ELR (cell line): ENCODE measurements at regions not wholly inside any gene's neighbourhood (a gene's known extent, or its start where the extent isn't known, plus 50 kb on each side); places are given as distances from the start of the nearest gene placed in this dataset.
"Not testable (repeated sequence)": the region's sequence is repeated elsewhere in the genome, so short reads cannot be mapped to it uniquely, and the experiment has no call there.

Experiments used
- DNase-seq: peaks from one replicate; pipeline ENCODE4 v3.0.0-alpha.2; 2015; ENCODE audit warnings: low read depth

DNA sequence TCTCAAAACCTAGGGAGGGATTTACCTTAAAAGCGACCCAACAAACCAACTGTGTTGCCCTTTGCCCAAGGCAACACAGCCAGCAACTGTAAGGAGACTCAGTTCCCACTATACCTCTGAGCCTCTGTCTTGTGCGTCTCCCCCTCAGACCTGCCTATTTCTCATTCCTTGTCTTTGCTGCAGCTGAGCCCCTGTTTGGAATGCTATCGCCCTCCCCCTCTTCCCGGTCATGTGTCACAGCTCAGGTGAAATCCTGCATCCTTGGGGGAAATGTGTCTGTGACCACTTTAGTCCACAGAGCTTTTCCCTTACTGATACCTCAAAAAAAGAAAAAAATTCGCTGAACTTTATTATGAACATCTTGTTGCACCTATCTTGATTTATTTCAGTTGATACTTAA is 52.0 kb upstream of the LRIG1 start:
- DNase-seq: no peak

DNA sequence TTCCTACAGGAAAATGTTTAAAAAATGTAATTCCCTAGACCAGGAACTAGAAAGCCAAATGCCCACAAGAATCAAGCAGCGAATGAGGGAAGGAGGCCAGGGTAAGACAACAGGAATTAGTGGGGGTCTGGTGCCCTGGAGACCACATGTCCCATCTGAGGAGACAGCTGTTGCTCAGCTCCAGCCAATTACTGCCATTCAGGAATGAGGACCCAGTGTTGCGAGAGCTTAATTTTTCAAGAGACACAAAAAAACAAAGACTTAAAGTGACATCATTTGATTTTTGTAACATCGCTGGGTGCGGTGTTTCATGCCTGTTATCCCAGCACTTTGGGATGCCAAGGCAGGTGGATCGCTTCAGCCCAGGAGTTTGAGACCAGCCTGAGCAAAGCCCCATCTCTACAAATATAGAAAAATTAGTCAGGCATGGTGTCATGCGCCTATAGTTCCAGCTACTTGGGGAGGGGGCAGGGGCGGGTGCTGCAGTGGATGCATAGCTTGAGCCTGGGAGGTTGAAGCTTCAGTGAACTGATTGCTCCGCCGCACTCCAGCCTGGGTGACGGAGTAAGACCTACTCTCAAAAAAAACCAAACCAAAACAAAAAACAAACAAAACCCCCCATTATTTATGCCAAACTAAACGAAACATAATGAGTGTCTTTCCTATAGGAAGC is 52.8 kb upstream of the LRIG1 start:
- no peak for DNase-seq

DNA sequence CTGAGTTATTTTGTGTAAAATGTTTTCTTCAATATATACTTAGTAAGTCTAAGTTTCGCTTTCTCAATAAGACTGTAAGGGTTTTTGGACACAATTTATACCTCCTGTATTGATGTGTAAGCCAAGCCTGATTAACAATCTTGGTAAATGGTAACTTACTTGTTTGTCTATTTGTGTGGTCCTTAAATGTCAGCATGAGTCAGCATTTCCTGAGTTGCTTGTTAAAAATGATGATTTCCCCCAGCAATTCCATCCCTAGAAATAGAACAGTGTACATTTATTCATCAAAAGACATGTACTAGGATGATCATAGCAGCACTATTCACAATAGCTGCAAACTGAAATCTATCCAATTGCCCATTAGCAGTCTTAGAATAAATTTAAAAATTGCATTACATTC is 53.4 kb upstream of the LRIG1 start:
- DNase-seq: peak; percentile 38

DNA sequence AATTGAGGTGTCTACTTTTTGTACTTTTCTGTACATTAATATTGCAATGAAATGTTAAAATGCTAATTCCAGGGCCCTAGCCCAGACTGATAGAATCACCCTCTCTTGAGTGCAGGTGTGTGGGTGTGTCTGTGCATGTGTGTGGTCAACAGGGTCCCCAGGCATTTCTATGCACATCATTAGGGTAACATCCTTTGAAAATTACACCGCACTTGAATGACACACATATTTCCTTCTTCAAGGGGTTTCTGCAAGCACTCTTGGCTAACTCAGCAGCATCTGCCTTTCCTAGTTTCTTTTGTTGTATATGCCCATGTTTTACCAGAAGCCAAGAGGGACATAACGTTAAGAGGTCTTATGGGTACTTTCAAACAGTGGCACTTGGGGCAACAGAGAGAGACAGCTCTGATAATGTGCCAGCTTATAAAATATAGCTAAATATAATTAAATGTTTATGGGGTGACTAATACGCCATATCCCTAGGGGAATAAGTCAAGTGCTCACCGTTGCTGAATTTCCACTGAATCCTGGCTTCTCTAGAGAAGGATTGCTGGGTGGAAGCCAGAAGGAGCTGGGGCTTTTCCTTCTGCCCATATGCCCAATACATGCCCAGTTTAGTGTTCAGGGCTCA is 54.5 kb upstream of the LRIG1 start:
- peak; percentile 28 for DNase-seq

DNA sequence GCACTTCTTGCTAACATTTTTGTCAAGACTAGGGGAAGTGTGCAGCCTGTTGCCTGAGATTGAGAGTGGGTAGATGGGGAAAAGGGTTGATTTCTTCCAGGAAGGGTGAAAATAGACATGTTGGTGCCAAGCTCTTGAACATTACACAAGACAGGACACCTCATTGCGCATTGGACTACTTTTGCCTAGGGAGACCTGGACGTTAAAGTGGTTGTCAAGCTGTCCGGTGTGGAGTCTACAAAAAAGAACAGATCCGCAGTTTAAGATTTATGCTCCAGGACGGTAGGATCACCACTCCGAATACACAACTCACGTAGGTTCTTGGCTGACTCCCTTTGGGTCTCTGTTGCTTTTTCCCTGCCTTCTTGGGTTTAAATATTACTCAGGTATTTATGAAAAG is 56.3 kb upstream of the LRIG1 start:
- DNase-seq: no peak

DNA sequence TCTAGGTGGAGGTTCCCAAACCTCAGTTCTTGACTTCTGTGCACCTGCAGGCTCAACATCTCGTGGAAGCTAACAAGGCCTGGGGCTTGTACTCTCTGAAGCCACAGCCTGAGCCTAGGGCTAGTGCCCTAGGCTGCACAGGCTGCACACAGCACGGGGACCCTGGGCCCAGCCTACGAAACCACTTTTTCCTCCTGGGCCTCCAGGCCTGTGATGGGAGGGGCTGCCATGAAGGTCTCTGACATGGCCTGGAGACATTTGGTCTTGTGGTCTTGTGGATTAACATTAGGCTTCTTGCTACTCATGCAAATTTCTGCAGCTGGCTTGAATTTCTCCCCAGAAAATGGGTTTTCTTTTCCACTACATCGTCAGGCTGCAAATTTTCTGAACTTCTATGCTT is 59.1 kb upstream of the LRIG1 start:
- not testable (repeated sequence) for DNase-seq

DNA sequence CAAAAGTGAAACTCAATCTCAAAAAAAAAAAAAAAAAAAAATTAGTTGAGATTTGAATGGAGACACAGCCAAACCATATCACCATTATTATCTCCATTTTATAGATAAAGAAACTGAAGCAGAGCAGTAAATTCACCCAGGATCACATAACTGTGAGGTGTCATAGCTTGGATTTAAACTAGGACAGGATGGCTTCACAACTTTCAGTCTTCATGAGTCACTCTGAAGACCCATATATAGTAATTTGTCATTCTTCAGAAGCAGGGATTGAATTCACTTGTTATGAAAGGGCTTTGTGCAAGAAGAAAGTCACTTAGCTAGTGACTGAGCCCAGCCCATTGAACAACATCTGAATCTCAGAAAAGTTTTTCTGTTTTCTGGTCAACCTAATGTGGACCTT is 60.5 kb upstream of the LRIG1 start:
- DNase-seq: peak; percentile 24

DNA sequence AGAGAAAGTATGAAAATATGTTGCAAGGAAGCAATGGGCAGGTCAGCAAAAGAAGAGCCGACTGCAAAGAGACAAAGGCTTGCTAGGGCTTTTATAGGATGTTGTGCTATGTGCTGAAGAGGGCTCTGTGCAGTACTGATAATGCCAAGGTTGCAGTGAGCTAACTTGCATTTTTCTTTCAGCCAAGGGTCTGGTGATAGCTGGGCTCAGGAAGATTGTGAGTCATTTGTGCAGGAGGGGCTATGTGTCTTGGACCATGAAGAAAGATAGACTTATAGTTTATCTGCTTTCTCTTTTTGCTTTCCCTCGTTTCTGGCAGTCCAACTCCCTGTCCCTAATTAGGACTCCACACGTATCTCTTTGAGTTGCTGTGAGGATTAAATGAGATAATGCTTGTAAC is 64.5 kb upstream of the LRIG1 start:
- no peak for DNase-seq

DNA sequence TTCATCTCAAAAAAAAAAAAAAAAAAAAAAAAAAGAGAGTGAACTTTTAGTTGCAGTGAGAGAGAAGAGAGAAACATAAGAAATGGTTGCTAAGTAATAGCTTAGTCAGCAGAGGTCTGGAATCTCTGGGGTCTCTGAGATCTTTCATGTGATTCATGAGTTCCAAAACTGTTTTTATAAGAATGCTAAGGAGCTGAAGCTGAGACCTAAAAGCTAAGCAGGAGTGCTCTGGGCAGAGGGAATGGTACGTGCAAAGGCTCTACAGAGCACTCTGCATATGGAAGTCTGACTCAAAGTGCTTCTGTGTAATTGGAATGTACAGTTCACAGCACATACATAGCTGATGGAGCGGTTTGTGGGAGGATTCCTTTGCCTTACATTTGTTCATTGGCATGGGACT is 66.3 kb upstream of the LRIG1 start:
- DNase-seq: no peak

DNA sequence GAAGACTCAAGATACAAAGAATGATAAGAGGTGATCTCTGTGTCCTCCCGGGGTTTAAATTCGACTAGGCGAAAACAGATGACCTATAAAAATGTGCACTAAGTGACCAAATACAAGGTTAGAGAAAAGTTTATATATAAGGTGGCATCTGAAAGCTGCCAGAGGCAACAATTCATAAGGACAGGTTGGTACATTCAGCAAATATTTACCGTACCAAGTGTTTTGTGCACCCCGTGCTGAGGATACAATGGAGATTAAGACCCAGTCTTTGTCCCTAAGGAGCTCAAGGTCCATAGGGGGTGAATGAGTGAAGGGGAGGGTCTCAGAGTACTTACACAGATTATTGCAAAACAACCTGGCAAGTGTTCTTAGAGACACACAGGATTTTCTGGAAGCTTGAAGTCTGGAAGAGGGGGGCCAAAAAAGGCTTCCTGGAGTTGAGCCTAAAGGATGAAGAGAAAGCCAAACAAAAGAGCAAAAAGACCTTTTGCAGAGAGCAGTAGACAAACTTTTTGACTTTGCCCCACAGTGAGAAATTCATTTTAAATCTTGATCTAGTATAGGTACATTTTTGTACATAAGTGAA is 71.4 kb upstream of the LRIG1 start:
- no peak for DNase-seq

DNA sequence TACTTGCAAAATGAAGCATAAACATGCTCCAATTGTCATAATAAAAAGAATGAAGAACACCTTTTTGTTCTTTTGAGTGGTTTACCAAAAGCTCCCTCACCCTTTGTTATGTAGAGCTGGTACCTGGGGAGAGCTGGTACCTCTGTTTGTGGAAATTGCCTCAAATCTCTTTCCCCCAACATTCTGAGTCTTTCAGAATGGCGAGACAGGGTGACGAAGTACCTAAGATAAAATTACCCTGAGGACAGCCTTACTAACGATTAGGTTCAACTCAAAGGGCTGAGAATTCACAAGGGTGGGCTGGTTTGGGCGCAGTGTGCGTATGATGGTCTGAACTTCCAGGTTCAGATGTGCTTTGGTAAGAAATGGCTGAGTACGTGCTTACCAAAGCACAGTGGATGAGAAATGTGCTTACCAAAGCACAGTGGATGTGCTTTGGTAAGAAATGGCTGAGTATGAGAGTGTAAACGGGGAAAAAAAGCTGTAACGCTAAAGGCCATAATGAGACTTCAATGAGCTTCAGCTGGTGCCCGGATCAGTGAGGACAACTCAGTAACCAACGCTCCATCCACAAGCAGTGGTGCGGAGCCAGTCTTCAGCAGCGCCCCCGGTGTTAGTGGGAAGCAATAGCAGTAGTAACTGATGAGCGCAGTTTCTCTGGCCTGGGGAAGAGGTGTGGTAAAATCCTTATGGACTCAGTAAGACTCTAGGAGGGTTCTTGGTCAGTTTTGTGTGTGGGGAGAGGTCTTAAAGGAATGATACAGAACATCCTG is 72.3 kb upstream of the LRIG1 start:
- DNase-seq: peak; percentile 14

DNA sequence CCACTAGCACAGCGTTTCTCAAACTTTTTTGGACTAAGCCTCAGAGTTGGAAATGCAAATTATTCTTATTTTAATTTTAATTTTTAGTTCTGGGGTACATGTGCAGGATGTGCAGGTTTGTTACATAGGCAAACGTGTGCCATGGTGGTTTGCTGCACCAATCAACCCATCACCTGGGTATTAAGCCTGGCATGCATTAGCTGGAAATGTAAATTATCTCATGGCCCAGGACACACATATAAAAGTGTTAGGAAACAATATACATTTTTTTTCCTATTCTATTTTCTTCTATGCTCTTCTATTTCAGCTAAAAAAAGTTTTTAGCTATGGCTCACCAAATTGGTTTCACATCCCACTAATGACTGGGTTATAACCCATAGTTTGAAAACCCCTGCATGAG is 73.3 kb upstream of the LRIG1 start:
- DNase-seq: no peak

DNA sequence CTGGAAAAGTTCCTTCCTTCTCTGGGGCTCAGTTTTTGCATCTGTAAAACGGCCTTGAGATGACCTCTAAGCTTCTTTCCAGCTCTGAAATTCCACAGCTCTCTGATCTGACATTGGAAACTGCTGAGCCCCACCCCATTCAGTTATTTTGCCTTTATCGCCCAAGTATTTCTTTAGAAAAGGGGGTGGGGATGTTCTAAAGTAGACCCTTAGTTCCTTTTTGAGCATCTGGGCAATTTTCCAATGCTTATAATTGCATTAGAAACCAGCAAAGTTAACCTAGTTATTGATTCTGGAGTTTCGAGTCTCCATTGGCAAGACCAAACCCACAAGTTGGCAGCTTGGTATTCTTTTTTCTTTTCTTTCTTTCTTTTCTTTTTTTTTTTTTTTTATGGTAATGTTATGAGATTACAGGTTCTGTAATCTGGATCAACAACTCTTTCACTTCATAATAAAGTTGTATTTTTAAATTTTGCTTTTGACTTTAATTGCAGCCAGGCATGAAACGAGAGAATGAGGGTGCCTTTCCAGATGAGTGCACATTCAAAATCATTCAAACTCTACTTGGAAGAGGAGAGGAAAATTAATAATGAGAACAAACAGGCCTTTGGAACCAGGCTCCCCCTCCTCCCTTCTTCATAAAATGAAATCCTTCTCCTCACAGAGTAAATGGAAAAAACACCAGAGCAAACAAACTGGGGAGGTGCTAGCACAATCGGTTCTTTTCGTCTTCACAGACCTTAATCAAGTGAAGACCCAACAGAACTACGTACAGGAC is 76.8 kb upstream of the LRIG1 start:
- DNase-seq: no peak

DNA sequence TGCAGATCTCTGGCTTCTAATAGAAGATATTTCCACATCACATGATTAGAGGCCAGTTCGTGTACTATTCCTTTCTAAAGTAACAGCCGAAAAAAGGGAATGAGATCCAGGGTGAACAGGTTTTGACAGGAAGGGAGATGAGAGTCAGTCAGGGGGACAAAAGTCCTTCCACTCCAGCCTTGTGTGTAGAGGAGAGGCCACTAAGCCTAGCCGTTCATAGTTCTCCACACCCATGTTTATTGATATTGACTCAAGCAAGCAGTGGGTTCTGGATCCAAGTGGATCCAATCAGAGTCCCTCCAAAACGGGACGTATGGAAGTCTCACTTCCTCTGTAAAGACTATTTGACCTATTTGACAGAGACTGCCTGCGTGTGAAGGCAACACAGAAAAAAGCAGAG is 80.4 kb upstream of the LRIG1 start:
- no peak for DNase-seq

DNA sequence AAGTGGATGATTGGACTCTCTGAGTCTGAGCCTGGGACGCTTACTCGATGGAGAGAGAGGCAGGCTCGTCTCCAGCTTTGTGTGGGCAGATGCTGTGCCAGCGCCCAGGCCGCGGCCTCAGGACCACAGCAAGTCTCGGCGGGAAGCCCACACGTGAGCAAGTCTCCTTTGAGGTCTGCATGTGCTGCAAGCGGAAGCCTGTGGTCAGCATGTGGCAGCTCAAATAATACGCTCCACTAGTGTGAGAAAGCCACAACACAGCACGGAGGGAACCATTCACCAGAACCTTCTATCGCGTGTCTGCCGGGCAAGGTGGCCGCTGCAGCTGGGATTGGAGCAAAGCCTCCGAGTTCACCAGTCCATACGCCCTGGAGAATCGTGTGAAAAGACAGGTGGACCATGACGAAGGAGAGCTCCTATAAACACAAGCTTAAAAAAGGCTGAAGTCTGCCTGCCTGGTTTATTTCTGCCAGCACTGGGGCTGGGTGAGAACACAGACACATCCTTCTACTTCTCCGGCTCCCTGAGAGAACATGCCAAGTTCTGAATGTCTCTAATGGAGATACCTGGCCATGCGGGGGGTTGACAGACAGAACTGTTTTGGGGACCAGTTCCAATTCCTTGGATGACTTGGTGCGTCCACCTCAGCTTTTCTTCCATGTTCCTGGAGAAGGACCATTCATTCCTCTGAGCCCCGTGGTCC is 82.0 kb upstream of the LRIG1 start:
- no peak for DNase-seq

DNA sequence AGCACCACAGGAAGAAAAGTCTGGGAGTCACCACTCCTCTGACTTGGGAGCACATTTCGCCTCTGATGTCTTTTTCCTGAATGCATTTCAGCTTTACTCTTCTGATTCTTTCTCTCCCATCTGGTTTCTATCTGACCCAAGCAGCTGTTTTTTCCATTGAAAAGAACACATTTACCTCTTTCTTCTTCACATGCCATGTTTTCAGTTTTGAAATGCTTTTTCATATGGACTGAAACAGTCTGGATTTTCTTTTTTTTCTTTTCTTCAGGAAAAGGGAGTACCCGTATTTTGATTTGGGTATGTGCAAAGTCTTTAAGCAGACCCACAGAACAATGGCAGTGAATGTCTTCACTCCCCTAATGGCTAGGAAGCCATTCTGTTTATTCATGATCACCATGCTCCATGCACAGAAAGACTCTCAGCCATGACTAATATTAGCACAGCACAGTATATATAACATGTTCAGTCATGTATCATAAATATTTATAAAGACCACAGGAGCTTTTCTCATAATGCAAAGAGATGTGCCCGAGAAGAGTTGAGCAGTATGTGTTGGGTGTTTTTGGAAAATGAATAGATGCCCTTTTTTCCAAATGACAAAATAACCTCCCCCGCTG is 82.7 kb upstream of the LRIG1 start:
- no peak for DNase-seq

DNA sequence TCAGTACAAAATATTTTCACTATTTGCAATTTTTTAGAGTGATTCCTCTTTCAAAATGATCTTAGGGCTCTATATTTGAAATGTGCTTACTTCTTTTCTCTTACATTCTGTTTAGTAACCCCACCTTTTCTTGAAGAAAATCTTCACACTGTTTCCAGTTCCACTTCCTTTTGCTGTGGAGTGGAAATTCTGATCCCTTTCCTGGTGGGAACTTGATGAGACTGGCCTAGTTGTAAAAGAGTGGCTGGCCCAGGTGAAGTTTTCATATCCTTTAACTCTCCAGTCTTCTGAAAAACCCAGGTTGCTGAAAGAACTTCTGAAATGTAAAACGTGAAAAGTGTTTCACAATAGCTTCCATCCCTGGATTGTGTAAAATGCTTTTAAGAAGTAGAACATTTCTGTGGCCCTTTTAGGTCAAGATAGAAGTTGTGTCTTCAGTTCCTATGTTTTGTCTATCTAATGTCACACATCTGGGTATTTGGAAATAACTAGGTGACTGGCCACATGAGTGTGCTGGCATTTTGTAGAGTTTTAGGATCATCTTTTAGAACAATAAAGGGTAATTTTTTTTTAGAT is 84.8 kb upstream of the LRIG1 start:
- no peak for DNase-seq

DNA sequence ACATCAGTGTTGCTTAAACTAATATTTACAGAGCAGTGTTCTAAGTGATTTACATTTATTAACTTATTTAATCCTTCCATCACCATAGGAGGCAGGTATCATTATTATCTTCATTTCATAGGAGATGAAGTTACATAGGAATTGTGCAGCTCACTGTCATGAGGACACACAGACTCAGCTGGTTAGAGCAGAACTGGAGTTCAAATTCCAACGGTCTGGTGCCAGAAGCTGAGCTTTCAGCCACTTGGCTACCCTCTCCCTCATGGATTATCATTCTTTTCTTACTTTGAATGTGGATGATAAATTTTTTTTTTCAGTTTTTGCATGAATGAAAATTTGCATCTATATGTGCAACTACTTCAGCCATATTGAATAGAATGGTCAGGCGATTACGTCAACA is 86.0 kb upstream of the LRIG1 start:
- DNase-seq: no peak

DNA sequence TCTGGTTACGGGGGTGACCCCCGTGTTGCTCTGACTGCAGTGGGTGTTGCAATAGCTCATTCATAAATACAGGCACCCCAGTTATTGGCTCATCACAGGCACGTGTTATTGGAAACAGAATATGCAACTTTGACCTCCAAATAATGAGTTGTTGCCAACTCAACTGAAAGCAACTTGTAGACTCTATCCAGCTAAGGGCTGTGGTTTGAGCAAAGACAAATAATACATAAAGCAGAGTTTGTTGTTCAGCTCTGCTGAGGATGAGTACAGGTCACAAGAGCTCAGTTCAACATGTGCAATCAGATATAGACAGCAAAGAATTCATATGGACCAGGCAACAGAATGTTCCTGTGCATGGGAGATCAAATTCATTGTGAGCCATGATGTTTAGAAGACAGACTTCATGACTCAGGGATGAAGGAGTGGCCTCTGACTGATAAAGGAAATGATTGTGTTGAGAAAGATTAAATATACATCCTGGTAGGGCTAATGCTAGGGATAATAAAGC is 87.6 kb upstream of the LRIG1 start:
- peak; percentile 71 for DNase-seq

DNA sequence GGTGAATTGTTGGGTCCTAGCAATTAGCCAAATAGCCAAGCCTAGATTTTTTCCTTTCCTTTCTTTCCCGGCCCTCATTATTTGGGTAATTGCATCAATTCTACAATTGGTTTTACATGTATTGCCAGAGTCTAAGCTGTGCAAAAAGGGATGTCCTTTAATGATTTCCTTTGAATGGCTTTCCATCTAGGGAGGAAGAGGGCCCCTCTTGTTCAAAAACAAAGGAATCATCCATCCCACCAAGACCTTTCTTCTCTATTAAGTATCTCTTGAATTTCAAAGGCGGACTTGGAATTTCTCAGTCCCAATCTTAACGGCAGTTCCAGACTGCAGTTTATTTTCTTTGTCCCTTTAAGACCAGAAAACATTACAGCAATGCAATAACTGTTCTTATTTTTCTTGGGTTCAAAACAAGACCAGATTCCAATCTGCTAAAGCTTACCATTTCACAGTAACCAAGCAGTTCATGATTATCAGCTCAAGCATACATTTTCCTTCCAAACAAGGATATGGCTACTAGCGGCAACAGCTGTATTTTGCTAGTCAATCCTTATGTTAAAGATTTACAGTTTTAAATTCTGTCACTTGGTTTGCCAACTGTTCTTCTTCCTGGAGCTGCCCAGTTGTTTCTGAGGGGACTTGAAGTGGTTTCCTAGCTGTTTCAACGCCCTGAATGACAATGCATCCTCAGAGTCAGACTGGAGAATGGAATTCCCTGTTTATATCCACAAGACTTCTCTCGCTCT is 91.4 kb upstream of the LRIG1 start:
- DNase-seq: no peak
